Hepatocyte (in vitro differentiated cells): ENCODE measurements at regions not wholly inside any gene's neighbourhood (a gene's known extent, or its start where the extent isn't known, plus 50 kb on each side); places are given as distances from the start of the nearest gene placed in this dataset.

Source experiments
- EZH2 ChIP-seq: fragments of 200-600 bp; sonication (generic); IDR thresholded peaks from 2 replicates; pipeline ENCODE4 v1.6.1; 2016; ENCODE audit warnings: antibody characterized with exemption, mild to moderate bottlenecking, borderline replicate concordance
- EZH2phosphoT487 ChIP-seq: fragments of 200-600 bp; sonication (generic); IDR thresholded peaks from one replicate; pipeline ENCODE4 v1.6.1; 2018; ENCODE audit warnings: antibody characterized with exemption, mild to moderate bottlenecking, low read depth, moderate library complexity; ENCODE audit not compliant: unreplicated experiment, severe bottlenecking
- TF ChIP-seq, protein P1 (sequence below): fragments of 200-600 bp; sonication (generic); IDR thresholded peaks from 2 replicates; pipeline ENCODE4 v1.5.1; 2016; ENCODE audit warnings: antibody characterized with exemption, mild to moderate bottlenecking; ENCODE audit not compliant: poor library complexity

DNA sequence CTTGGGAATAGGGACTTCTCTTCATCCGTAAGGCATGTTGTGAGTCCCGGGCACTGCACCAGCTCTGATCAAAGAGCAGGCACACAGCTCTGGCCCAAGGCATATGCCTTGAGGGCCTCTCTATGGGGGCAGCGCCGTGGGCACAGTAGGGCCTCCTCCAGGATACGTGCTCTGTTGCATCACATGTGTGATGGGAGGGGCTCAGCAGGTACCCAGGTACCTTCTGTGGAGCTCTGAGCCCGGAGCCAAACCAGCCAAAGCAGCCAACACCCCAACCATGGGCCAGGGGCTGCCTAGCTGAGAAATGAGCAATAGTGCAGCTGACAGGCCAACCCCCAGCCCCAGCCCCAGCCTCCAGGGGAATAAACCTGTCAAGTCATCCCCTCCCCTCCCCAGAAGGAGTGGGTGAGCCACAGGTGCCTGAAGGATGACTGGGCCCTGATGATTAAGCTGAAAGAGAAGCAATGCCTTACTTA is 79.7 kb upstream of the SHISAL1 start:
- TF ChIP-seq, protein P1, sequence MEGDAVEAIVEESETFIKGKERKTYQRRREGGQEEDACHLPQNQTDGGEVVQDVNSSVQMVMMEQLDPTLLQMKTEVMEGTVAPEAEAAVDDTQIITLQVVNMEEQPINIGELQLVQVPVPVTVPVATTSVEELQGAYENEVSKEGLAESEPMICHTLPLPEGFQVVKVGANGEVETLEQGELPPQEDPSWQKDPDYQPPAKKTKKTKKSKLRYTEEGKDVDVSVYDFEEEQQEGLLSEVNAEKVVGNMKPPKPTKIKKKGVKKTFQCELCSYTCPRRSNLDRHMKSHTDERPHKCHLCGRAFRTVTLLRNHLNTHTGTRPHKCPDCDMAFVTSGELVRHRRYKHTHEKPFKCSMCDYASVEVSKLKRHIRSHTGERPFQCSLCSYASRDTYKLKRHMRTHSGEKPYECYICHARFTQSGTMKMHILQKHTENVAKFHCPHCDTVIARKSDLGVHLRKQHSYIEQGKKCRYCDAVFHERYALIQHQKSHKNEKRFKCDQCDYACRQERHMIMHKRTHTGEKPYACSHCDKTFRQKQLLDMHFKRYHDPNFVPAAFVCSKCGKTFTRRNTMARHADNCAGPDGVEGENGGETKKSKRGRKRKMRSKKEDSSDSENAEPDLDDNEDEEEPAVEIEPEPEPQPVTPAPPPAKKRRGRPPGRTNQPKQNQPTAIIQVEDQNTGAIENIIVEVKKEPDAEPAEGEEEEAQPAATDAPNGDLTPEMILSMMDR, result no peak
- no peak for TF ChIP-seq EZH2phosphoT487
- no peak for TF ChIP-seq EZH2
